GM08714 (cell line): ENCODE measurements at regions not wholly inside any gene's neighbourhood (a gene's known extent, or its start where the extent isn't known, plus 50 kb on each side); places are given as distances from the start of the nearest gene placed in this dataset.
"Not testable (repeated sequence)": the region's sequence is repeated elsewhere in the genome, so short reads cannot be mapped to it uniquely, and the experiment has no call there.

Experiments
- H3K4me3 ChIP-seq: fragments of 200-500 bp; sonication (Bioruptor generic); 2 replicates; pipeline ENCODE4 v1.5.1; 2014; ENCODE audit warnings: mild to moderate bottlenecking, low read length, inconsistent platforms
- ZNF274 ChIP-seq: IDR thresholded peaks from 2 replicates; pipeline ENCODE4 v1.6.1; 2012; ENCODE audit warnings: mild to moderate bottlenecking, low read depth, low read length

DNA sequence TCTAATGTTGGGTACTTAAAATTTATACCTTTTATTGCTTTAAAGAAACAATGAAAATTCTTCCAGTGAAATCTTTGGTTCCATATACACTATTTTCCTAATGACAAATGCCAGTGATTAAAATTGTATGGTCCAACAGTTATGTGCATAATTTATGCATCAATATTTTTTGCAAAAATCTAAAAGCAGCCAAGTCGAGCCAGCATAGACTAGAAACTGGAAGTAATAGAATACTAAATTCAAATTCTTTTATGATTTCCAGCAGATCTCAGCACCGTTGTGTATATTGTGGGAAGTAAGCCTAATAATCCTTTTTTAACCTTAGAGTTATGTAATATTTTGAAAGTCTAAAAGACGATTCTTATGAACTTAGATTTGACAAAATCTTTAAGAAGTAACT lies 652.0 kb upstream of the GOLIM4 start:
- TF ChIP-seq ZNF274, result no peak
- no peak overlapping the region for H3K4me3 ChIP-seq

- no peak overlapping the region for H3K4me3 ChIP-seq
- no peak for TF ChIP-seq ZNF274
Measured at GRCh38 chr3:168738527-168739325, 643.0 kb upstream of the GOLIM4 start.

GRCh38 chr3:168736202-168736601 lies 640.5 kb upstream of the GOLIM4 start:
- no peak for TF ChIP-seq ZNF274
- no peak overlapping the region for H3K4me3 ChIP-seq

GRCh38 chr3:168730073-168730472 lies 634.3 kb upstream of the GOLIM4 start:
- no peak overlapping the region for H3K4me3 ChIP-seq
- TF ChIP-seq ZNF274, result no peak

DNA sequence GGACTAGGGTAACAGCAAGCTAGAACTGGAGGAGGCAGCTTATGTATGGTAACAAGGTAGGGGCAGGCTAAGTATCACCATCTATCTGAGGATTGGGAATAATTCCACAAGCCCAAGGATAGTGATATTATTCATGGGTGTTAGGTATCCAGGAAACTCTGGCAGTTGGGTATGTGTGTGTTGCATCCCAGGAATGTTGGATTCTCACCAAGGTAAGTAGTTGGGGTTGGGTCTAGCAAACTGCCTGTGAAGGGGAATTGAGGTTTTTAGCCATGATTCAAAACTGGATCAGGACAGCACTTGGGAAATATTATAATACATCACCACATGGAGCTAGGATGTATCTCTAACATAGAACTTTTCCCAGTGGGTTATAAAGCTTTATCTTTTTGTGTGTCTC lies 626.4 kb upstream of the GOLIM4 start:
- no peak for TF ChIP-seq ZNF274
- no peak overlapping the region for H3K4me3 ChIP-seq

- TF ChIP-seq ZNF274, result no peak
- no peak overlapping the region for H3K4me3 ChIP-seq
Measured at GRCh38 chr3:168714609-168715240, 619.0 kb upstream of the GOLIM4 start.

GRCh38 chr3:168709073-168709472 lies 613.3 kb upstream of the GOLIM4 start:
- no peak for TF ChIP-seq ZNF274
- H3K4me3 ChIP-seq, result no peak overlapping the region

DNA sequence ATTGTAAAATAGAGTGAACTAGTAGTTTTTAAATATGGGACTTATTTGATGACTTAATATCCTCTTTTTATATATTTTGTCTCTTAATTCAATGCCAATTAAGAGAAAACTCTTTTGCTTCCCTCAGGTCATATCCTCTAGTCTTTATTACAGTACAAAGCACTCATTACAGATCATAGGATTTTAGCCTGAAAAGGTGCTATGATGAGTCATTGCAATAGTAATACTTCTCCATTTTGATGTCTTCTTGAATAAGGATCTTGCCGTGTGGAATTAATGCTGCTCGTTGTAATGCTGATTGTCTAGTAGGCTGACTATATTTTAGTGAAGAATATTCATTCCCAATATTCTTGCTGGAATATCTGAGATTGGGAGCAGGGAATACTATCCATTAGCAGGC lies 612.2 kb upstream of the GOLIM4 start:
- no peak for TF ChIP-seq ZNF274

DNA sequence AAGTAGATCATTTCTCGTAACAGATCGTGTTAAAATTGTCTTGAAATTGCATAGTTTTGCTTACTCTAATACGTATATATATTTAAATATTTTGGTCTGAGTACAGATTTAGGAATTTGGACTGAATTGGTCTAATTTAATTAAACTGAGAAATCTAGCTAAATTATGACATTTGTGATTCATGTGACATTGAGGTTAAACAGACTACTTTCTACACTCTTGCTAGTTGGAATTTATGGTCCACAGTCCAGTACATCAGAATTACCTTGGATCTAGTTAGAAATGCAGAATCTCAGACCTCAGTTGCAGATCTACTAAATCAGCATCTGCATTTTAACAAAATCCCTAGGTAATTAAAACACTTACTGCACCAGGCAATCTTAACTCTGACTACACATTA lies 609.7 kb upstream of the GOLIM4 start:
- no peak for TF ChIP-seq ZNF274
- no peak overlapping the region for H3K4me3 ChIP-seq

More for the DNA sequence above, 612.2 kb upstream of the GOLIM4 start:
- no peak overlapping the region for H3K4me3 ChIP-seq

DNA sequence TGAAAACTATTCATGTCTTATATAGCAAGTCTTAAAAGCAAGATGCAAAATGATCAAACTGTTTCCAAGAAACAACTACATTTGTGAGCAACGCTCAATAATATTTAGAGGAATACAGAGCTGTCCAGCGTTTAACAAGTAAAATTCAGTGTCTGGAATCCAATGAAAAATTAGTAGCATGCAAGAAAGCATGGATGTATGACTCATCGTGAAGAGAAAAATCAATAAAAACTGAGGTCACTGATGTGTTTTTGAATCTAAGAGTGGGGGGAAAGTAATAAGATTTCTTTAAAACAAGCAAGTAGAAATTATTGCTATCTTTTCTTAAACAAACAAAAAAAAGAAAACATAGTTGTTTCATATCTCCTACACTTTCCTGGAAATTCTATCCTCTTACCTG lies 600.3 kb upstream of the GOLIM4 start:
- no peak overlapping the region for H3K4me3 ChIP-seq
- no peak for TF ChIP-seq ZNF274

GRCh38 chr3:168693870-168694269 lies 598.1 kb upstream of the GOLIM4 start:
- H3K4me3 ChIP-seq, result no peak overlapping the region
- no peak for TF ChIP-seq ZNF274

GRCh38 chr3:168688267-168688666 lies 592.5 kb upstream of the GOLIM4 start:
- no peak for TF ChIP-seq ZNF274
- H3K4me3 ChIP-seq, result no peak overlapping the region

DNA sequence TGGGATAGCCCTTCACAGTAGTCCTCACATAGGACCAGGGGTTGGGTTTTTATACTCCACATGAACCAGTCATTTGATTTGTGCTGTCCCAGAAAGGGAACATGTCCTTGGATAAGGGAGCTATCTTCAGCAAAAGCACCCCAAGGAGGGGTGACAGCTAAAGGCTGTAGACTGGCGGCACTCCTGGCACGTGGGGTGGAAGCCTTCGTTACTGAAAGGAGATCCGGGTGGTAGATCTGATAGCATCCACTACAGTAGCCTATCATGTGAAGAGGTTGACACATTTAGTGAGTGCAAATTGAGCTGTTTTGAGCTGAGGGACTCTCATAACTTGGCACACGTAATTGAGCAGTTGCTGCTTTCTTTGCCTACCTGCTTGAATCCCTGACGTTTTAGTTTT lies 588.8 kb upstream of the GOLIM4 start:
- H3K4me3 ChIP-seq, result no peak overlapping the region
- TF ChIP-seq ZNF274, result no peak

DNA sequence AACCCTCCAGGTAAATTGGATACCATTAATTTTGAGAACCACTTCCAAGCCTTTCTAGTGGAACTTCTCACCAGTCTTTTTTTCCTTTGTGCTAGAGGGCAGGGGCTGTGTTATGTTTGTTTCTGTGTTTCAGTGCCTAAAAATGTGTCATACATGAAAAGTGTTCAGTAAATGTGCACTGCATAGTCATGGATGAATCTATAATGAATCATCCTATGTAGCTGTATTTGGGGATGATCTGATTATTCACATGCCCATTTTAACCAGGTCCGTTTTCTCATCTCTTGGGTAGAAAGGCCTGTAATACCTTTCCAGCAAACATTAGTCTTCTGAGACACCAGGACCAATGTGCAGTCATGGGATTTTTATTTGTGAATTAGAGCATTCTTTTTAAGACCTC lies 583.0 kb upstream of the GOLIM4 start:
- H3K4me3 ChIP-seq, result no peak overlapping the region
- TF ChIP-seq ZNF274, result no peak

- H3K4me3 ChIP-seq, result no peak overlapping the region
- no peak for TF ChIP-seq ZNF274
Measured at GRCh38 chr3:168671091-168671490, 575.4 kb upstream of the GOLIM4 start.

DNA sequence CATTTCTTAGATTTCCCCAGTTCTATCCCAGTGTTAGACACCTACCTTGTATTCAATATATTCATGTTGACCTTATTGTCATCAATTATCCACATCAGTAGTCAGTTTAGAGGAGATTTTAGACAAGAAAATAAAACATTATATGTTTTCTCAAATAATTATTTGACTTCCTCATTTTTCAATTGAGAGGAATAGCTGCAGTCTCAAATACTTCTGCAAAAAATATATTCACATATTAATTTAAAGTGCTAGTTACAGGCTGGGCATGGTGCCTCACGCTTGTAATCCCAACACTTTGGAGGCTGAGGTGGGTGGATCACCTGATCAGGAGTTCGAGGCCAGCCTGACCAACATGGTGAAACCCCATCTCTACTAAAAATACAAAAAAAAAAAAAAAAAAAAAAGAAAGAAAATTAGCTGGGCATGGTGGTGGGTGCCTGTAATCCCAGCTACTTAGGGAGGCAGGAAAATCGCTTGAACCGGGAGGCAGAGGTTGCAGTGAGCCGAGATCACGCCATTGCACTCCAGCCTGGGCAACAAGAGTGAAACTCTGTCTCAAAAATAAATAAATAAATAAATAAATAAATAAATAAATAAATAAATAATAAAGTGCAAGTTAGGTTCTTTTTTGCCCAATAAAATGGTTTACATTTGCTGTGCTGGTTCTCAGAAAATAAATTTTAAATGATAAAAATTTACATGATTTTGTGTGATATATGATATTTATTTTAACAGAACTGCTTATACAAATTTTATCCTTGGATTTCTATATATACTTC lies 565.3 kb upstream of the GOLIM4 start:
- H3K4me3 ChIP-seq, result not testable (repeated sequence)
